Testis (tissue), 2 donors: ENCODE measurements at regions not wholly inside any gene's neighbourhood (a gene's known extent, or its start where the extent isn't known, plus 50 kb on each side); places are given as distances from the start of the nearest gene placed in this dataset.

Experiments
- POLR2A ChIP-seq: fragments of 450-650 bp; IDR thresholded peaks from one replicate; pipeline ENCODE4 v1.6.1; 2017; ENCODE audit warnings: antibody characterized with exemption, mild to moderate bottlenecking, moderate library complexity
- TF ChIP-seq, protein P1 (sequence below), 3 experiments: fragments of 450-650 bp in 2 of 3; fragments of 200-600 bp in 1 of 3; sonication (generic) in 1 of 3; IDR thresholded peaks; one replicate each; pipeline ENCODE4 v1.5.1; 2016 to 2019; ENCODE audit warnings: antibody characterized with exemption in 3 of 3, mild to moderate bottlenecking in 2 of 3, moderate library complexity in 1 of 3

DNA sequence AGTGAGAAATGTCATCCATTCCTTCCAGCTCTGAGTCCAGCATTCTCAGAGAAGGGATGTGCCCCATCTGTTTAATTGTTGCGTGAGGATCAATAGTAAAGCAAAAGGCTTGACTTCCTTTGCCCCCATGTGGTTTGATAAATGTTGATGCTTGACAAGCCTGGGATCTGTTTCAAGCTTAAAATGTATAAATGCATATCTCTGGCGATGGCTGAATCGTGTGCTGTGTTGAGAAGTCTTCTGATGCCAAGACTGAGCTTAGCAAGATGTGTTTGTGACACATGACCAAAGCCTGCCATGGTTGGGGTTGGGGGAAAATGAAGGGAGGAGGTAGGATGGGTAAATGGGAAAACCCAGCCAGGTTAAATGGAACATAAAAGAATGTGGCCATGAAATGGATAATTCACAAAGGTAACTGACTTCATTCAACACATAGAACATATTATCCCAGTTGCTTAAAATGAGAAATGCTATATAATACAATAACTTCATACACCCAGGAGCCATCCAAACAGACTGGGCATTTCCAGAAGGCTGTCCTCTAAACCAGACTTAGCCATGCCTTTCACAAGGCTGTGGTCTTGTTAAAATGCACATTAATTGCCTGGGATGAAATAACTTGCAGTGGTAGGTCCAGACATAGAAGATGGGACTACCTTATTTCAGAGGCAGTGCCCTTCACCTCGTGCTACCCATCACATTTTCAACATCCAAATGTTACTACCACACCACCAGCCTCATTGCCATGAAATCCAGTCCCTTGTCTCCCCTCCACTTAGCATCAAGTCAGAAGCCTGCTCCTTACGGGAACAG lies 147.3 kb upstream of the PDE1C start:
- no peak for TF ChIP-seq POLR2A
- TF ChIP-seq, protein P1, sequence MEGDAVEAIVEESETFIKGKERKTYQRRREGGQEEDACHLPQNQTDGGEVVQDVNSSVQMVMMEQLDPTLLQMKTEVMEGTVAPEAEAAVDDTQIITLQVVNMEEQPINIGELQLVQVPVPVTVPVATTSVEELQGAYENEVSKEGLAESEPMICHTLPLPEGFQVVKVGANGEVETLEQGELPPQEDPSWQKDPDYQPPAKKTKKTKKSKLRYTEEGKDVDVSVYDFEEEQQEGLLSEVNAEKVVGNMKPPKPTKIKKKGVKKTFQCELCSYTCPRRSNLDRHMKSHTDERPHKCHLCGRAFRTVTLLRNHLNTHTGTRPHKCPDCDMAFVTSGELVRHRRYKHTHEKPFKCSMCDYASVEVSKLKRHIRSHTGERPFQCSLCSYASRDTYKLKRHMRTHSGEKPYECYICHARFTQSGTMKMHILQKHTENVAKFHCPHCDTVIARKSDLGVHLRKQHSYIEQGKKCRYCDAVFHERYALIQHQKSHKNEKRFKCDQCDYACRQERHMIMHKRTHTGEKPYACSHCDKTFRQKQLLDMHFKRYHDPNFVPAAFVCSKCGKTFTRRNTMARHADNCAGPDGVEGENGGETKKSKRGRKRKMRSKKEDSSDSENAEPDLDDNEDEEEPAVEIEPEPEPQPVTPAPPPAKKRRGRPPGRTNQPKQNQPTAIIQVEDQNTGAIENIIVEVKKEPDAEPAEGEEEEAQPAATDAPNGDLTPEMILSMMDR (IDR thresholded peaks at IDR 0.05), result no peak
